Renal cortex interstitium (tissue), 11 donors: ENCODE measurements at regions not wholly inside any gene's neighbourhood (a gene's known extent, or its start where the extent isn't known, plus 50 kb on each side); places are given as distances from the start of the nearest gene placed in this dataset.
"Not testable (repeated sequence)": the region's sequence is repeated elsewhere in the genome, so short reads cannot be mapped to it uniquely, and the experiment has no call there.

Experiments used
- DNase-seq, 11 donors: peaks; one replicate each; pipeline ENCODE4 v3.0.0-alpha.2; 2013; ENCODE audit warnings: low read depth in 9 of 11, low spot score in 4 of 11; ENCODE audit errors: extremely low read depth in 1 of 11

DNA sequence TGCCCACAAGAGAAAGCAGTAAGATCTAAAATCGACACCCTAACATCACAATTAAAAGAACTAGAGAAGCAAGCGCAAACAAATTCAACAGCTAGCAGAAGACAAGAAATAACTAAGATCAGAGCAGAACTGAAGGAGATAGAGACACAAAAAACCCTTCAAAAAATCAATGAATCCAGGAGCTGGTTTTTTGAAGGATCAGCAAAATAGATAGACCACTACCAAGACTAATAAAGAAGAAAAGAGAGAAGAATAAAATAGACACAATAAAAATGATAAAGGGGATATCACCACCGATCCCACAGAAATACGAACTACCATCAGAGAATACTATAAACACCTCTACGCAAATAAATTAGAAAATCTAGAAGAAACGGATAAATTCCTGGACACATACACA lies 110.0 kb upstream of the PPP1R9A start:
- DNase-seq: not testable (repeated sequence)

DNA sequence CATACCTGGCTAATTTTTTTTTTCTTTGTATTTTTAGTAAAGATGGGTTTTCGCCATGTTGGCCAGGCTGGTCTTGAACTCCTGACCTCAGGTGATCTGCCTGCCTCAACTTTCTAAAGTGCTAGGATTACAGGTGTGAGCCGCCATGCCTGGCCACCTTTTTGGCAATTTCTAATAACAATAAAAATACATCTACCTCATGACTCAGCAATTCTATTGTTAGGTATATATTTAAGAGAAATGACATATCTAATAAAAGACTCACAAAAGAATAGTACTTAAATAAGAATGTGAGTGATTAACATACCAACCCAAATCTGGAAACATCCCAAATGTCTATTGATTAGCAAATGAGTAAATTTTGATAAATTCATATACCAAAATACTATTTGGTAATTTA lies 103.6 kb upstream of the PPP1R9A start:
- DNase-seq: no peak

GRCh38 chr7:94808673-94809072 lies 98.7 kb upstream of the PPP1R9A start:
- DNase-seq: not testable (repeated sequence)

DNA sequence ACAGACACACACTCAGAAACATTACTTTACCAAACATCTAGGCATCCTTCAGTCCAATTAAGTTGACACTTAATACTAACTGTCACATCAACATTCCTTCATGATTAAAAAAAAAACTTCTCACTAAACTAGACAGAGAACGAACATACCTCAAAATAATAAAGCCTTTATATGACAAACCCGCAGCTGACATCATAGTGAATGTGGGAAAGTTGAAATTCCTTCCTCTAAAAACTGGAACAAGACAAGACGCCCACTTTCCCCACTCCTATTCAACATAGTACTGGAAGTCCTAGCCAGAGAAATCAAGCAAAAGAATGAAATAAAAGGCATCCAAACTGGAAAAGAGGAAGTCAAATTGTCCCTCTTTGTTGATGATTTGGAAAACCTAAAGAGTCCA lies 96.9 kb upstream of the PPP1R9A start:
- no peak for DNase-seq

DNA sequence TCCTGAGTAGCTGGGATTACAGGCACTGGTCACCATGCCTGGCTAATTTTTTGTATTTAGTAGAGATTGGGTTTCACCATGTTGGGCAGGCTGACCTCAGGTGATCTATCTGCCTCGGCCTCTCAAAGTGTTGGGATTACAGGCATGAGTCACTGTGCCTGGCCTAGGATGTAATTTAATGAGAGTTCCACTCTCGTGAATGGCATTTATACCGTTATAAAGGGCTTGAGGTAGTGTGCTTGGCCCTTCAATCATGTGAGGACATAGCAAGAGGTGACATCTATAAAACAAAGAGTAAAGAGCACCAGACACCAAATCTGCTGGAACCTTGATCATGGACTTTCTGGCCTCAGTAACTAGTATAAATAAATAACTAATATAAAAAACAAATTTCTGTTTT lies 93.5 kb upstream of the PPP1R9A start:
- no peak for DNase-seq

DNA sequence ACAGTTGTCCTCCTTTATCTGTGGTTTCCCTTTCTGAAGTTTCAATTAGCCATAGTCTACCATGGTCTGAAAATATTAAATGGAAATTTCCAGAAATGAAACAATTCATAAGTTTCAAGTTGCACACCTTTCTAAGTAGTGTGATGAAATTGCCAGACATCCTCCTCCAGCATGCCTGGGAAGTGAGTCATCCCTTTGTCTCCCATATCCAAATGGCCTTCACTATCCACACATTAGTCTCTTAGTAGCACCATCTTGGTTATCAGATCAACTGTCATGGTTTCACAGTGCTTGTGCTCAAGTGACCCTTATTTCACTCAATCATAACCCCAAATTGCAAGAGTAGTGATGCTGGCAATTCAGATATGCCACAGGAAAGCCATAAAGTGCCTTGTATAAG lies 83.4 kb upstream of the PPP1R9A start:
- DNase-seq: no peak

DNA sequence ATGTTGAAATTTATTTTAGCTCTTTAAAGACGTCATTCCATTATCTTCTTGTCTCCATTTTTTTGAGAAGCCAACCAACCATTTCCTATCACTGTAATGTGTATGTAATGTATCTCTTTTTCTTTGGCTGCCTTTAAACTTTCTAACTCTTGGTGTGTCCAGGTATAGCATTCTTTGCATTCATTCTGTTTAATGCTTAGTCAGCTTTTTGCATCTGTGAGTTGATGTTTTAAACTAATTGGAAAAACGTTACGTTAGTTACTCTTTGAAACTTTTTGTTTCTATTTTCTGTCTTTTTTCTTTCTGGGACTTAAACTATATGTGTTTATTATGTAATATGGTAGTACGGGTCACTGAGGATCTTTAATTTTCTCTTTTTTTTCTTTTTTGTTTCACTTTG lies 77.4 kb upstream of the PPP1R9A start:
- no peak for DNase-seq

DNA sequence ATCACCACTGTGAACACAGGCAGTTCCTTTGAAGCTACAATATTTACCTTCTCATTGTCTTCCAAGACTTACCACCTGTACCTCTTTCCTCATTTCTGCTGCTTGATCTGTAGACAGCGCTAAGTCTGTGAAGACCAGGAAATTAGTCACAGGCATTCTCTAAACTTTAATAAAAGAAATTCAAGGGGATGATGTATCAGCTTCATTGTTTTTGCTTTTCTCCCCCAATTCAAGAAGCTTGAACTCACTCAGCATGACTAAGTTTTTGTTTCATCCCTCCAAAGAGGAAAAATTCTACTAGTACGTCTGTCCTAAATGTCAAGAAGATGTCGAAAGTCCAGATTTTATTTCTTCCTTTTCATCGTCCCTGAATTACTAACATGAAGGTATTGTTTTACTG lies 75.3 kb upstream of the PPP1R9A start:
- no peak for DNase-seq

- no peak for DNase-seq
Measured at GRCh38 chr7:94834359-94834758, 73.0 kb upstream of the PPP1R9A start.

GRCh38 chr7:94838717-94839116 lies 68.7 kb upstream of the PPP1R9A start:
- no peak for DNase-seq

DNA sequence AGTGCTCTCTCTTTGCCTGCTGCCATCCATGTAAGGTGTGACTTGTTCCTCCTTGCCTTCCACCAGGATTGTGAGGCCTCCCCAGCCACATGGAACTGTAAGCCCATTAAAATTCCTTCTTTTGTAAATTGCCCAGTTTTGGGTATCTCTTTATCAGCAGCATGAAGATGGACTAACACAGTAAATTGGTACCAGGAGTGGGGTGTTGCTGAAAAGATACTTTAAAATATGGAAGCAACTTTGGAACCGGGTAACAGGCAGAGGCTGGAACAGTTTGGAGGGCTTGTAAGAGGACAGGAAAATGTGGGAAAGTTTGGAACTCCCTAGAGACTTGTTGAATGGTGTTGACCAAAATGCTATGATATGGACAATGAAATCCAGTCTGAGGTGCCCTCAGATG lies 63.8 kb upstream of the PPP1R9A start:
- no peak for DNase-seq

GRCh38 chr7:94848531-94848930 lies 58.9 kb upstream of the PPP1R9A start:
- no peak for DNase-seq

GRCh38 chr7:94848992-94849576 lies 58.3 kb upstream of the PPP1R9A start:
- DNase-seq: no peak

DNA sequence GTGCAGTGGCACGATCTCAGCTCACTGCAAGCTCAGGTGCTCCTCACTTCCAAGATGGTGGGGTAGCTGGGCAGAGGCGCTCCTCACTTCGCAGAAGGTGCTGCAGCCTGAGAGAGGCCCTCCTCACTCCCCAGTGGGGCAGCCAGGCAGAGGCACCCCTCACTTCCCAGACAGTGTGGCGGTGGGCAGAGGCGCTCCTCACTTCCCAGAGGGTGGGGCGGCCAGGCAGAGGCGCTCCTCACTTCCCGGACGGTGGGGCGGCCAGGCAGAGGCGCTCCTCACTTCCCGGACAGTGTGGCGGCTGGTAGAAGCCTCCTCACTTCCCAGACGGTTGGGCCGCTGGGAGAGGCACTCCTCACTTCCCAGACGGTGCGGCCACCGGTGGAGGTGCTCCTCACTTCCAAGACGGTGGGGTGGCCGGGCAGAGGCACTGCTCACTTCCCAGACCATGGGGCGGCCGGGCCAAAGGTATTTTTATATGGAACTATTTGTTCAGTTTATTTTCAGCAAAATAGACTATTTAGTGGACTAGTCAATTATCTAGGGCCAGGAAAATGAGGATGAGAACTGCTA lies 57.7 kb upstream of the PPP1R9A start:
- DNase-seq: no peak

- no peak for DNase-seq
Measured at GRCh38 chr7:94855589-94855988, 51.8 kb upstream of the PPP1R9A start.

DNA sequence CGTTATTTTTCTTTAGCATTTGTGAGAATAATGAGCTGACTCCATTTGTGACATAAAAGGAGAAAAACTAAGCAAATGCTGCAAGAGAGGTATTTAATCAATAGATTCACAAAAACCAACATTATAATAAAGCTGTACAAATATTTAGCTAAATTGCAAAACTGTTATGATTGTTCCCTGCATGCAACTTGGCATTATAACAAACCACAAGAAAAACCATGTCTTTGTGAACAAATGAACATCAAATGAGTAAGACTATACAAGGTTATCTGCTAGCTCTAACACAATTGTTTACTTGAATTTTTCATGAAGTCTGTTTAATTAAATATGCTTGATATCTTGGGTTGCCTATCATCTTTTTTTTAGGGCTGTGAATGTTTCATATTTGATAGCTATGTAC lies 50.8 kb upstream of the PPP1R9A start:
- no peak for DNase-seq
